NCI-H146 (cell line): ENCODE measurements at regions not wholly inside any gene's neighbourhood (a gene's known extent, or its start where the extent isn't known, plus 50 kb on each side); places are given as distances from the start of the nearest gene placed in this dataset.

Experiments used
- DNase-seq: peaks from one replicate; lab custom pipeline; 2025; lab: John Stamatoyannopoulos, UW

GRCh38 chr20:40491009-40491590 is 197.9 kb downstream of the MAFB start:
- no peak for DNase-seq

- no peak for DNase-seq
These were observed 199.2 kb downstream of the MAFB start for GRCh38 chr20:40489886-40490285.

- DNase-seq = no peak
These were observed 200.6 kb downstream of the MAFB start for GRCh38 chr20:40488401-40488800.

GRCh38 chr20:40486297-40486696 is 202.7 kb downstream of the MAFB start:
- DNase-seq = no peak

- DNase-seq = no peak
These were observed 207.1 kb downstream of the MAFB start for GRCh38 chr20:40481743-40482458.

GRCh38 chr20:40481337-40481736 is 207.7 kb downstream of the MAFB start:
- DNase-seq = no peak

GRCh38 chr20:40477805-40478204 is 211.2 kb downstream of the MAFB start:
- no peak for DNase-seq

GRCh38 chr20:40476461-40476860 is 212.6 kb downstream of the MAFB start:
- DNase-seq = no peak

- no peak for DNase-seq
These were observed 216.1 kb downstream of the MAFB start for GRCh38 chr20:40472905-40473304.

- DNase-seq = no peak
These were observed 217.8 kb downstream of the MAFB start for GRCh38 chr20:40471261-40471629.

GRCh38 chr20:40470445-40471260 is 218.4 kb downstream of the MAFB start:
- no peak for DNase-seq

- DNase-seq = no peak
These were observed 220.3 kb downstream of the MAFB start for GRCh38 chr20:40468759-40469158.

GRCh38 chr20:40467703-40468411 is 221.2 kb downstream of the MAFB start:
- no peak for DNase-seq

GRCh38 chr20:40467067-40467466 is 222.0 kb downstream of the MAFB start:
- DNase-seq = no peak

GRCh38 chr20:40464731-40465208 is 224.3 kb downstream of the MAFB start:
- no peak for DNase-seq

- no peak for DNase-seq
These were observed 225.9 kb downstream of the MAFB start for GRCh38 chr20:40463171-40463570.

- no peak for DNase-seq
These were observed 226.5 kb downstream of the MAFB start for GRCh38 chr20:40462566-40462965.

- no peak for DNase-seq
These were observed 229.7 kb downstream of the MAFB start for GRCh38 chr20:40459299-40459698.

- no peak for DNase-seq
These were observed 231.6 kb downstream of the MAFB start for GRCh38 chr20:40457404-40457803.

- DNase-seq = no peak
These were observed 236.3 kb downstream of the MAFB start for GRCh38 chr20:40452758-40453157.

GRCh38 chr20:40451552-40451951 is 237.5 kb downstream of the MAFB start:
- DNase-seq = no peak

GRCh38 chr20:40449974-40450616 is 238.9 kb downstream of the MAFB start:
- no peak for DNase-seq
